WTC11 (cell line): ENCODE measurements at regions not wholly inside any gene's neighbourhood (a gene's known extent, or its start where the extent isn't known, plus 50 kb on each side); places are given as distances from the start of the nearest gene placed in this dataset.

Experiments used
- ATAC-seq: fragments of 200-7000 bp; cut with Tn5 transposase; 2 replicates; pipeline ENCODE4 v1.10.0; 2021; ENCODE audit warnings: mild to moderate bottlenecking, moderate library complexity
- CTCF ChIA-PET: fragments of 300-600 bp; sonication (Branson Sonifier 250); formaldehyde crosslinking; loops from one replicate; lab custom pipeline; 2021; ENCODE audit warnings: antibody characterized with exemption; lab: Charles Lee
- POLR2A ChIA-PET: fragments of 350-600 bp; sonication (Branson Sonifier 250); formaldehyde crosslinking; loops from one replicate; lab custom pipeline; 2021; ENCODE audit warnings: antibody characterized with exemption; lab: Charles Lee
- DNase-seq: peaks from one replicate; pipeline ENCODE4 v3.0.0; 2021; ENCODE audit warnings: low spot score
- H3K27ac Mint-ChIP-seq: 2 replicates; pipeline ENCODE4 v1.8.0; 2021; ENCODE audit warnings: mixed read lengths
- H3K27me3 Mint-ChIP-seq: 2 replicates; pipeline ENCODE4 v1.8.0; 2021; ENCODE audit warnings: low read depth, mild to moderate bottlenecking, moderate library complexity, mixed read lengths
- H3K36me3 Mint-ChIP-seq: 2 replicates; pipeline ENCODE4 v1.8.0; 2021; ENCODE audit warnings: mixed read lengths
- H3K4me1 Mint-ChIP-seq: 2 replicates; pipeline ENCODE4 v1.8.0; 2022; ENCODE audit warnings: mixed read lengths
- H3K4me3 Mint-ChIP-seq: 2 replicates; pipeline ENCODE4 v1.8.0; 2021; ENCODE audit warnings: mild to moderate bottlenecking, moderate library complexity, mixed read lengths
- H3K9me3 Mint-ChIP-seq: 2 replicates; pipeline ENCODE4 v1.8.0; 2021; ENCODE audit warnings: mixed read lengths
- CREM ChIP-seq: sonication (generic); formaldehyde crosslinking; IDR thresholded peaks from 2 replicates; pipeline ENCODE4 v1.8.1; 2022; ENCODE audit warnings: mild to moderate bottlenecking, missing genetic modification reagents, moderate library complexity
- CTCF ChIP-seq: fragments of 200-600 bp; IDR thresholded peaks from 2 replicates; pipeline ENCODE4 v1.8.0; 2022; ENCODE audit warnings: antibody characterized with exemption
- E2F5 ChIP-seq: sonication (generic); formaldehyde crosslinking; IDR thresholded peaks from 2 replicates; pipeline ENCODE4 v1.8.1; 2022; ENCODE audit warnings: mild to moderate bottlenecking, moderate library complexity, missing genetic modification reagents
- EMX1 ChIP-seq: fragments of 250-450 bp; sonication (Bioruptor Pico); IDR thresholded peaks from 2 replicates; pipeline ENCODE4 v1.8.0; 2021; ENCODE audit warnings: mild to moderate bottlenecking
- ERG ChIP-seq: fragments of 250-450 bp; sonication (Bioruptor Pico); IDR thresholded peaks from 2 replicates; pipeline ENCODE4 v1.8.0; 2021; ENCODE audit warnings: mild to moderate bottlenecking
- ESRRA ChIP-seq: sonication (generic); formaldehyde crosslinking; IDR thresholded peaks from 2 replicates; pipeline ENCODE4 v1.8.1; 2022; ENCODE audit warnings: mild to moderate bottlenecking, missing genetic modification reagents, borderline replicate concordance
- IRF2 ChIP-seq: sonication (generic); formaldehyde crosslinking; IDR thresholded peaks from 2 replicates; pipeline ENCODE4 v1.8.0; 2022; ENCODE audit warnings: low read depth, missing genetic modification reagents, borderline replicate concordance
- NFATC4 ChIP-seq: fragments of 250-450 bp; sonication (Bioruptor Pico); IDR thresholded peaks from 2 replicates; pipeline ENCODE4 v1.9.0; 2021; ENCODE audit warnings: mild to moderate bottlenecking
- PRRX2 ChIP-seq: fragments of 250-450 bp; sonication (Bioruptor Pico); IDR thresholded peaks from 2 replicates; pipeline ENCODE4 v1.8.0; 2021; ENCODE audit warnings: mild to moderate bottlenecking
- SOX15 ChIP-seq: fragments of 250-450 bp; sonication (Bioruptor Pico); IDR thresholded peaks from 2 replicates; pipeline ENCODE4 v1.9.0; 2021; ENCODE audit warnings: mild to moderate bottlenecking
- ZBTB21 ChIP-seq: sonication (generic); formaldehyde crosslinking; IDR thresholded peaks from 2 replicates; pipeline ENCODE4 v1.8.1; 2023; ENCODE audit warnings: mild to moderate bottlenecking, missing genetic modification reagents, borderline replicate concordance
- ZNF121 ChIP-seq: sonication (generic); formaldehyde crosslinking; IDR thresholded peaks from 2 replicates; pipeline ENCODE4 v1.8.0; 2023; ENCODE audit warnings: missing genetic modification reagents
- ZNF232 ChIP-seq: sonication (generic); formaldehyde crosslinking; IDR thresholded peaks from 2 replicates; pipeline ENCODE4 v1.8.0; 2022; ENCODE audit warnings: mild to moderate bottlenecking, missing genetic modification reagents
- ZNF416 ChIP-seq: fragments of 250-450 bp; sonication (Bioruptor Pico); IDR thresholded peaks from 2 replicates; pipeline ENCODE4 v1.9.0; 2021; ENCODE audit warnings: mild to moderate bottlenecking, inconsistent platforms
- ZNF671 ChIP-seq: fragments of 250-450 bp; sonication (Bioruptor Pico); IDR thresholded peaks from 2 replicates; pipeline ENCODE4 v1.8.0; 2021; ENCODE audit warnings: mild to moderate bottlenecking
- ZSCAN18 ChIP-seq: fragments of 250-450 bp; sonication (Bioruptor Pico); IDR thresholded peaks from 2 replicates; pipeline ENCODE4 v2.1.2; 2022; ENCODE audit warnings: mild to moderate bottlenecking, moderate library complexity
- TF ChIP-seq, protein P1 (sequence below): sonication (generic); formaldehyde crosslinking; IDR thresholded peaks from 2 replicates; pipeline ENCODE4 v1.8.0; 2022; ENCODE audit warnings: mild to moderate bottlenecking, missing genetic modification reagents
- TF ChIP-seq, protein P2 (sequence below): sonication (generic); formaldehyde crosslinking; IDR thresholded peaks from 2 replicates; pipeline ENCODE4 v1.8.1; 2022; ENCODE audit warnings: mild to moderate bottlenecking, missing genetic modification reagents, moderate library complexity, borderline replicate concordance
- TF ChIP-seq, protein P3 (sequence below): sonication (generic); formaldehyde crosslinking; IDR thresholded peaks from 2 replicates; pipeline ENCODE4 v1.8.0; 2023; ENCODE audit warnings: missing genetic modification reagents, mild to moderate bottlenecking, borderline replicate concordance
- TF ChIP-seq, protein P4 (sequence below): sonication (generic); formaldehyde crosslinking; IDR thresholded peaks from 2 replicates; pipeline ENCODE4 v1.8.1; 2023; ENCODE audit warnings: mild to moderate bottlenecking, missing genetic modification reagents, moderate library complexity
- TF ChIP-seq, protein P5 (sequence below): fragments of 250-450 bp; sonication (Bioruptor Pico); IDR thresholded peaks from 2 replicates; pipeline ENCODE4 v1.9.0; 2021; ENCODE audit warnings: mild to moderate bottlenecking

DNA sequence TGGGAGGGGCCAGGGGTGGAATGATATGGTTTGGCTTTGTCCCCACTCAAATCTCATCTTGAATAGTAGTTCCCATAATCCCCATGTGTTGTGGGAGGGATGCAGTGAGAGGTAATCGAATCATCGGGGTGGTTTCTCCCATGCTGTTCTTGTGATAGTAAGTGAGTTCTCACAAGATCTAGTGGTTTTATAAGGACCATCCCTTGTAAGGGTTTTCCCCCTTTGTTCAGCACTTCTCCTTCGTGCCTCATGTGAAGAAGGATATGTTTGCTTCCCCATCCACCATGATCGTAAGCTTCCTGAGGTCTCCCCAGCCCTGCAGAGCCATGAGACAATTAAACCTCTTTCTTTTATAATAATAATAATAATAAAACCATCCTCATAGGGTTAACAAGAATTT, 53.4 kb upstream of the PRNP start:
- Mint-ChIP-seq H3K4me1 (peaks cover 1% of the 10 kb centered on the region), H3K27me3 (no peaks in the 10 kb centered on the region; the same call in 1 of the 2 replicates), H3K9me3 (peaks cover 25% of the 10 kb centered on the region), H3K27ac (no peak overlapping the region), H3K36me3 (peaks cover 6% of the 10 kb centered on the region), H3K4me3 (no peak overlapping the region)
- ChIA-PET CTCF (no interaction called here), POLR2A (no interaction called here)
- DNase-seq, result no peak
- no peak for ATAC-seq
- no peak for TF ChIP-seq NFATC4 (CRISPR knock-in tag)
- TF ChIP-seq, protein P1, sequence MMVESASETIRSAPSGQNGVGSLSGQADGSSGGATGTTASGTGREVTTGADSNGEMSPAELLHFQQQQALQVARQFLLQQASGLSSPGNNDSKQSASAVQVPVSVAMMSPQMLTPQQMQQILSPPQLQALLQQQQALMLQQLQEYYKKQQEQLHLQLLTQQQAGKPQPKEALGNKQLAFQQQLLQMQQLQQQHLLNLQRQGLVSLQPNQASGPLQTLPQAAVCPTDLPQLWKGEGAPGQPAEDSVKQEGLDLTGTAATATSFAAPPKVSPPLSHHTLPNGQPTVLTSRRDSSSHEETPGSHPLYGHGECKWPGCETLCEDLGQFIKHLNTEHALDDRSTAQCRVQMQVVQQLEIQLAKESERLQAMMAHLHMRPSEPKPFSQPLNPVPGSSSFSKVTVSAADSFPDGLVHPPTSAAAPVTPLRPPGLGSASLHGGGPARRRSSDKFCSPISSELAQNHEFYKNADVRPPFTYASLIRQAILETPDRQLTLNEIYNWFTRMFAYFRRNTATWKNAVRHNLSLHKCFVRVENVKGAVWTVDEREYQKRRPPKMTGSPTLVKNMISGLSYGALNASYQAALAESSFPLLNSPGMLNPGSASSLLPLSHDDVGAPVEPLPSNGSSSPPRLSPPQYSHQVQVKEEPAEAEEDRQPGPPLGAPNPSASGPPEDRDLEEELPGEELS, result no peak

GRCh38 chr20:4626228-4626627, 60.0 kb upstream of the PRNP start:
- Mint-ChIP-seq H3K36me3 (peaks cover 13% of the 10 kb centered on the region), H3K4me1 (peaks cover 8% of the 10 kb centered on the region), H3K9me3 (peaks cover 43% of the 10 kb centered on the region), H3K27ac (no peak overlapping the region), H3K4me3 (no peak overlapping the region), H3K27me3 (no peaks in the 10 kb centered on the region; the same call in 1 of the 2 replicates)
- ATAC-seq (no peak), DNase-seq (no peak)
- CTCF ChIA-PET, result no interaction called here
- POLR2A ChIA-PET, result no interaction called here
- no peak for TF ChIP-seq CTCF
- TF ChIP-seq, protein P2, sequence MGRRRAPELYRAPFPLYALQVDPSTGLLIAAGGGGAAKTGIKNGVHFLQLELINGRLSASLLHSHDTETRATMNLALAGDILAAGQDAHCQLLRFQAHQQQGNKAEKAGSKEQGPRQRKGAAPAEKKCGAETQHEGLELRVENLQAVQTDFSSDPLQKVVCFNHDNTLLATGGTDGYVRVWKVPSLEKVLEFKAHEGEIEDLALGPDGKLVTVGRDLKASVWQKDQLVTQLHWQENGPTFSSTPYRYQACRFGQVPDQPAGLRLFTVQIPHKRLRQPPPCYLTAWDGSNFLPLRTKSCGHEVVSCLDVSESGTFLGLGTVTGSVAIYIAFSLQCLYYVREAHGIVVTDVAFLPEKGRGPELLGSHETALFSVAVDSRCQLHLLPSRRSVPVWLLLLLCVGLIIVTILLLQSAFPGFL (CRISPR knock-in tag), result no peak
- no peak for TF ChIP-seq ZNF416
- TF ChIP-seq, protein P3, sequence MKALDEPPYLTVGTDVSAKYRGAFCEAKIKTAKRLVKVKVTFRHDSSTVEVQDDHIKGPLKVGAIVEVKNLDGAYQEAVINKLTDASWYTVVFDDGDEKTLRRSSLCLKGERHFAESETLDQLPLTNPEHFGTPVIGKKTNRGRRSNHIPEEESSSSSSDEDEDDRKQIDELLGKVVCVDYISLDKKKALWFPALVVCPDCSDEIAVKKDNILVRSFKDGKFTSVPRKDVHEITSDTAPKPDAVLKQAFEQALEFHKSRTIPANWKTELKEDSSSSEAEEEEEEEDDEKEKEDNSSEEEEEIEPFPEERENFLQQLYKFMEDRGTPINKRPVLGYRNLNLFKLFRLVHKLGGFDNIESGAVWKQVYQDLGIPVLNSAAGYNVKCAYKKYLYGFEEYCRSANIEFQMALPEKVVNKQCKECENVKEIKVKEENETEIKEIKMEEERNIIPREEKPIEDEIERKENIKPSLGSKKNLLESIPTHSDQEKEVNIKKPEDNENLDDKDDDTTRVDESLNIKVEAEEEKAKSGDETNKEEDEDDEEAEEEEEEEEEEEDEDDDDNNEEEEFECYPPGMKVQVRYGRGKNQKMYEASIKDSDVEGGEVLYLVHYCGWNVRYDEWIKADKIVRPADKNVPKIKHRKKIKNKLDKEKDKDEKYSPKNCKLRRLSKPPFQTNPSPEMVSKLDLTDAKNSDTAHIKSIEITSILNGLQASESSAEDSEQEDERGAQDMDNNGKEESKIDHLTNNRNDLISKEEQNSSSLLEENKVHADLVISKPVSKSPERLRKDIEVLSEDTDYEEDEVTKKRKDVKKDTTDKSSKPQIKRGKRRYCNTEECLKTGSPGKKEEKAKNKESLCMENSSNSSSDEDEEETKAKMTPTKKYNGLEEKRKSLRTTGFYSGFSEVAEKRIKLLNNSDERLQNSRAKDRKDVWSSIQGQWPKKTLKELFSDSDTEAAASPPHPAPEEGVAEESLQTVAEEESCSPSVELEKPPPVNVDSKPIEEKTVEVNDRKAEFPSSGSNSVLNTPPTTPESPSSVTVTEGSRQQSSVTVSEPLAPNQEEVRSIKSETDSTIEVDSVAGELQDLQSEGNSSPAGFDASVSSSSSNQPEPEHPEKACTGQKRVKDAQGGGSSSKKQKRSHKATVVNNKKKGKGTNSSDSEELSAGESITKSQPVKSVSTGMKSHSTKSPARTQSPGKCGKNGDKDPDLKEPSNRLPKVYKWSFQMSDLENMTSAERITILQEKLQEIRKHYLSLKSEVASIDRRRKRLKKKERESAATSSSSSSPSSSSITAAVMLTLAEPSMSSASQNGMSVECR (CRISPR knock-in tag), result no peak
- TF ChIP-seq ZSCAN18, result no peak
- no peak for TF ChIP-seq ZNF121
- no peak for TF ChIP-seq ERG (CRISPR knock-in tag)
- TF ChIP-seq, protein P4, sequence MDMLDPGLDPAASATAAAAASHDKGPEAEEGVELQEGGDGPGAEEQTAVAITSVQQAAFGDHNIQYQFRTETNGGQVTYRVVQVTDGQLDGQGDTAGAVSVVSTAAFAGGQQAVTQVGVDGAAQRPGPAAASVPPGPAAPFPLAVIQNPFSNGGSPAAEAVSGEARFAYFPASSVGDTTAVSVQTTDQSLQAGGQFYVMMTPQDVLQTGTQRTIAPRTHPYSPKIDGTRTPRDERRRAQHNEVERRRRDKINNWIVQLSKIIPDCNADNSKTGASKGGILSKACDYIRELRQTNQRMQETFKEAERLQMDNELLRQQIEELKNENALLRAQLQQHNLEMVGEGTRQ (CRISPR knock-in tag), result no peak
- no peak for TF ChIP-seq ZNF232 (CRISPR knock-in tag)
- no peak for TF ChIP-seq PRRX2 (CRISPR knock-in tag)
- TF ChIP-seq CREM, result no peak
- TF ChIP-seq E2F5 (CRISPR knock-in tag), result no peak
- TF ChIP-seq SOX15 (CRISPR knock-in tag), result no peak
- TF ChIP-seq ZBTB21 (CRISPR knock-in tag), result no peak
- TF ChIP-seq ZNF671, result no peak
- TF ChIP-seq, protein P5, sequence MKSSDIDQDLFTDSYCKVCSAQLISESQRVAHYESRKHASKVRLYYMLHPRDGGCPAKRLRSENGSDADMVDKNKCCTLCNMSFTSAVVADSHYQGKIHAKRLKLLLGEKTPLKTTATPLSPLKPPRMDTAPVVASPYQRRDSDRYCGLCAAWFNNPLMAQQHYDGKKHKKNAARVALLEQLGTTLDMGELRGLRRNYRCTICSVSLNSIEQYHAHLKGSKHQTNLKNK (CRISPR knock-in tag), result no peak
- no peak for TF ChIP-seq EMX1
- no peak for TF ChIP-seq IRF2 (CRISPR knock-in tag)
- no peak for TF ChIP-seq ESRRA
